HepG2 (cell line): ENCODE measurements at regions not wholly inside any gene's neighbourhood (a gene's known extent, or its start where the extent isn't known, plus 50 kb on each side); places are given as distances from the start of the nearest gene placed in this dataset.

Source experiments
- ATAC-seq: fragments of 200-7000 bp; cut with Tn5 transposase; 3 replicates; pipeline ENCODE4 v1.9.1; 2020; ENCODE audit warnings: mild to moderate bottlenecking, moderate library complexity
- BruUV-seq: library from RNA; stranded (reverse); fragments of 400-500 nt; replicated peaks from 2 replicates; lab custom pipeline; 2021; lab: Mats Ljungman, UMichigan
- CTCF ChIA-PET: fragments of 300-600 bp; formaldehyde crosslinking; extraction: SDS; loops from one replicate; lab custom pipeline; 2021; ENCODE audit warnings: low total read pairs, inconsistent platforms, low intra/inter-chr PET ratio; lab: Yijun Ruan, JAX
- POLR2A ChIA-PET: fragments of 350-600 bp; sonication (Branson Sonifier 250); formaldehyde crosslinking; loops from one replicate; lab custom pipeline; 2020; ENCODE audit warnings: antibody characterized with exemption, inconsistent platforms; lab: Yijun Ruan, JAX
- DNase-seq: peaks from one replicate; pipeline ENCODE4 v3.0.0-alpha.2; 2015; ENCODE audit warnings: low spot score
- FAIRE-seq: peaks from 3 replicates; lab custom pipeline; 2011; peaks lifted over from hg19 to GRCh38; lab: Jason Lieb, UNC
- H2AFZ ChIP-seq: one replicate; pipeline ENCODE4 v1.6.1; 2011; ENCODE audit warnings: low read length, inconsistent platforms
- H3K27ac ChIP-seq: fragments of 300-600 bp; 3 replicates; pipeline ENCODE4 v1.8.0; 2011; ENCODE audit warnings: mixed run types, mild to moderate bottlenecking, mixed read lengths, low read length, inconsistent platforms; ENCODE audit not compliant: insufficient read depth; ENCODE audit errors: extremely low read length
- H3K27me3 ChIP-seq, 2 experiments: fragments of 200-600 bp in 1 of 2; 2 replicates in 1 of 2; 3 replicates in 1 of 2; pipeline versions ENCODE4 v1.6.0 to v1.8.0; 2011; ENCODE audit warnings: low read length in 2 of 2, mild to moderate bottlenecking in 2 of 2, moderate library complexity in 2 of 2, inconsistent platforms in 1 of 2; ENCODE audit not compliant: insufficient read depth in 2 of 2, control insufficient read depth in 1 of 2
- H3K36me3 ChIP-seq, 2 experiments: fragments of 200-600 bp in 1 of 2; replicated peaks in 1 of 2; 2 replicates in 1 of 2; 3 replicates in 1 of 2; pipeline versions ENCODE4 v1.5.1 to v1.8.0; 2011; ENCODE audit warnings: low read length in 2 of 2, inconsistent platforms in 1 of 2; ENCODE audit not compliant: insufficient read depth in 2 of 2, control insufficient read depth in 1 of 2
- H3K4me1 ChIP-seq: 2 replicates; pipeline ENCODE4 v1.5.1; 2012; ENCODE audit warnings: low read length, inconsistent platforms; ENCODE audit not compliant: insufficient read depth
- H3K4me2 ChIP-seq: 2 replicates; pipeline ENCODE4 v1.6.0; 2011; ENCODE audit warnings: low read depth, low read length, inconsistent platforms
- H3K4me3 ChIP-seq, 3 experiments: fragments of 200-600 bp in 1 of 3; sonication (generic), shearing (Covaris generic) in 1 of 3; replicated peaks in 1 of 3; 2 replicates each; pipeline ENCODE4 v1.5.1; 2011 to 2016; ENCODE audit warnings: low read length in 3 of 3, inconsistent platforms in 2 of 3, low read depth in 2 of 3, mild to moderate bottlenecking in 2 of 3, control low read depth in 1 of 3, mixed read lengths in 1 of 3; ENCODE audit not compliant: insufficient read depth in 1 of 3
- H3K79me2 ChIP-seq: one replicate; pipeline ENCODE4 v1.6.1; 2011; ENCODE audit warnings: low read length, inconsistent platforms; ENCODE audit not compliant: insufficient read depth
- H3K9ac ChIP-seq: 2 replicates; pipeline ENCODE4 v1.6.0; 2011; ENCODE audit warnings: mild to moderate bottlenecking, low read depth, low read length, inconsistent platforms; ENCODE audit not compliant: insufficient read depth
- H3K9me3 ChIP-seq: 2 replicates; pipeline ENCODE4 v1.5.1; 2012; ENCODE audit warnings: mild to moderate bottlenecking, low read length
- H4K20me1 ChIP-seq: 2 replicates; pipeline ENCODE4 v1.6.0; 2011; ENCODE audit warnings: inconsistent platforms, mild to moderate bottlenecking, low read length, moderate library complexity; ENCODE audit not compliant: insufficient read depth
- ARNT2 ChIP-seq: sonication (generic); formaldehyde crosslinking; IDR thresholded peaks from 2 replicates; pipeline ENCODE4 v1.8.0; 2022; ENCODE audit warnings: mild to moderate bottlenecking, low read depth, missing genetic modification reagents, moderate library complexity
- ASH2L ChIP-seq: fragments of 300-600, 200-600 bp; sonication (generic); IDR thresholded peaks from 2 replicates; pipeline ENCODE4 v1.7.0; 2017; ENCODE audit warnings: low read depth, mild to moderate bottlenecking, moderate library complexity, mixed read lengths, low read length; ENCODE audit not compliant: insufficient read length
- CCDC6 ChIP-seq: sonication (generic); formaldehyde crosslinking; IDR thresholded peaks from 2 replicates; pipeline ENCODE4 v1.8.1; 2022; ENCODE audit warnings: mild to moderate bottlenecking, missing genetic modification reagents, moderate library complexity
- CERS6 ChIP-seq: sonication (generic); formaldehyde crosslinking; IDR thresholded peaks from 2 replicates; pipeline ENCODE4 v1.5.0; 2020; ENCODE audit warnings: missing genetic modification reagents
- CHCHD3 ChIP-seq: sonication (generic); formaldehyde crosslinking; IDR thresholded peaks from 2 replicates; pipeline ENCODE4 v1.8.0; 2022; ENCODE audit warnings: mild to moderate bottlenecking, missing genetic modification reagents, moderate library complexity
- CSRNP1 ChIP-seq: sonication (generic); formaldehyde crosslinking; IDR thresholded peaks from 2 replicates; pipeline ENCODE4 v1.8.1; 2023; ENCODE audit warnings: mild to moderate bottlenecking, missing genetic modification reagents
- CSRNP2 ChIP-seq: sonication (generic); formaldehyde crosslinking; conservative IDR thresholded peaks from 2 replicates; pipeline ENCODE4 v1.8.0; 2022; ENCODE audit warnings: low read depth, missing genetic modification reagents
- FOXA3 ChIP-seq: IDR thresholded peaks from 2 replicates; pipeline ENCODE4 v1.6.1; 2016; ENCODE audit warnings: missing genetic modification reagents, missing compliant biosample characterization
- MATR3 ChIP-seq: sonication (generic); formaldehyde crosslinking; IDR thresholded peaks from 2 replicates; pipeline ENCODE4 v1.4.0; 2020; ENCODE audit warnings: missing genetic modification reagents
- MLX ChIP-seq: IDR thresholded peaks from 2 replicates; pipeline ENCODE4 v1.6.1; 2016
- SSRP1 ChIP-seq: IDR thresholded peaks from 2 replicates; pipeline ENCODE4 v1.6.1; 2016; ENCODE audit warnings: control low read depth
- ZBTB4 ChIP-seq: sonication (generic); formaldehyde crosslinking; IDR thresholded peaks from 2 replicates; pipeline ENCODE4 v1.4.0; 2020; ENCODE audit warnings: missing genetic modification reagents, mild to moderate bottlenecking, borderline replicate concordance
- ZFP41 ChIP-seq: sonication (generic); formaldehyde crosslinking; IDR thresholded peaks from 2 replicates; pipeline ENCODE4 v1.4.0; 2020; ENCODE audit warnings: mild to moderate bottlenecking, missing genetic modification reagents, borderline replicate concordance
- ZNF772 ChIP-seq: sonication (generic); formaldehyde crosslinking; IDR thresholded peaks from 2 replicates; pipeline ENCODE4 v1.5.0; 2020; ENCODE audit warnings: mild to moderate bottlenecking, missing genetic modification reagents
- WGBS: methylation state at CpG from one replicate; pipeline ENCODE4 v1.1.6; 2017; ENCODE audit warnings: low lambda C conversion rate; 5-methylcytosine and 5-hydroxymethylcytosine counted together
- in situ Hi-C: cut with HindIII; loops from 2 replicates; pipeline ENCODE4 v1.10.0; 2017; ENCODE audit warnings: low pct_unique_long_range_greater_than_20kb; ENCODE audit not compliant: extremely low pct_ligation_motif_present
- intact Hi-C: fragments of 100-400 bp; cut with micrococcal nuclease; formaldehyde crosslinking; loops from one replicate; pipeline ENCODE4 v1.10.0; 2022; ENCODE audit not compliant: unreplicated experiment
- TF ChIP-seq, protein P1 (sequence below): sonication (generic); formaldehyde crosslinking; IDR thresholded peaks from 2 replicates; pipeline ENCODE4 v1.4.0; 2020; ENCODE audit warnings: mild to moderate bottlenecking, missing genetic modification reagents

DNA sequence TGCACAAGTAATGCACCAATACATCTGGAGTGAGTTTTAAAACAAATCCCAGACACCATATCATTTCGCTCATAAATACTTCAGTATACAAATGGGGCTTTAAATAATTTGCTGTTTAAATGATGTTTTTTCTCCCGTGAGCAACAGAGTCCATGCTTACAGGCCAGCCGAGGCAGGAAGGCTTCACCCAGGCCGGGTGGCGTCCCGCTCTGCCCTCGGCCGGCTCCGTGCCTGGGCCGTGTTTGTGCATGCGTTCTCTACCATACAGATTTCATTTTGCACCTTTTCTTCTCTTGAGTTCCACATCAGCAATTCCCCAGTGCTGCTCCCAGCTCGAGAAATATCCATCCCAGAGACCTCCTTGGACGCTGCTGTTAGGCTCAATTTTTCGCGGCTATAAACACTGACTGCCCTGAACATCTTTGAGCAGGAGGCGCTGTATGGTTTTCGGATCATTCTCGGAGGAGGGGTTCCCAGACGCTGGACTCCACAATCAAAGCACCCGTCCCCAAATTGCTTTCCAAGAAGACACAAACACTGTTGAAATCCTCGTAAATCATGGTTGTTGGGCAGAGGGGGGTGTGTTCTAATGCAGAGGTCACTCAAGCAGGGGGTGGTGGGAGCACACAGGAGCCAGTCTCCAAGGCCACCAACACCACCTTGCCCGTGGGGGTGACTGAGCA lies 91.6 kb downstream of the MICALL2 start:
- POLR2A ChIA-PET, result no interaction called here
- H3K79me2 ChIP-seq, result no peaks in the 10 kb centered on the region
- no peaks in the 10 kb centered on the region for H3K36me3 ChIP-seq
- no peak overlapping the region for H3K4me3 ChIP-seq
- H2AFZ ChIP-seq, result no peak overlapping the region
- H3K9ac ChIP-seq, result no peak overlapping the region
- intact Hi-C loops, result no loop called here
- no peak overlapping the region for H3K4me2 ChIP-seq
- CTCF ChIA-PET, result no interaction called here
- no peaks in the 10 kb centered on the region for H4K20me1 ChIP-seq
- WGBS, result 39% methylated on average over 20 of the region's 22 CpGs
- H3K9me3 ChIP-seq, result no peaks in the 10 kb centered on the region
- no peak for DNase-seq
- BruUV-seq, result no TSS peak
- in situ Hi-C loops, result no loop called here
- FAIRE-seq, result no peak
- ATAC-seq, result no peak
- H3K4me1 ChIP-seq, result peaks cover 2% of the 10 kb centered on the region; the same call in 1 of the 2 replicates
- TF ChIP-seq MATR3 (CRISPR knock-in tag) (no peak), ARNT2 (CRISPR knock-in tag) (no peak), FOXA3 (CRISPR knock-in tag) (no peak), ZNF772 (CRISPR knock-in tag) (no peak), CSRNP1 (CRISPR knock-in tag) (no peak), ZFP41 (CRISPR knock-in tag) (no peak), CHCHD3 (CRISPR knock-in tag) (no peak), ZBTB4 (CRISPR knock-in tag) (no peak), SSRP1 (CRISPR knock-in tag) (no peak), CERS6 (CRISPR knock-in tag) (no peak), CSRNP2 (CRISPR knock-in tag) (no peak), MLX (CRISPR knock-in tag) (no peak), CCDC6 (CRISPR knock-in tag) (no peak), ASH2L (no peak)
- TF ChIP-seq, protein P1, sequence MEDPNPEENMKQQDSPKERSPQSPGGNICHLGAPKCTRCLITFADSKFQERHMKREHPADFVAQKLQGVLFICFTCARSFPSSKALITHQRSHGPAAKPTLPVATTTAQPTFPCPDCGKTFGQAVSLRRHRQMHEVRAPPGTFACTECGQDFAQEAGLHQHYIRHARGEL (CRISPR knock-in tag), result no peak
- H3K27me3 ChIP-seq, result peaks cover 15 to 57% of the 10 kb centered on the region in 2 experiments; a peak in 4 of 5 replicates
- H3K27ac ChIP-seq, result no peak overlapping the region
